HEK293 (cell line): ENCODE measurements at regions not wholly inside any gene's neighbourhood (a gene's known extent, or its start where the extent isn't known, plus 50 kb on each side); places are given as distances from the start of the nearest gene placed in this dataset.

Source experiments
- EGR2 ChIP-seq: fragments of 450-650 bp; formaldehyde crosslinking; IDR thresholded peaks from 2 replicates; pipeline ENCODE4 v1.5.1; 2016; ENCODE audit warnings: low read depth, missing biosample characterization, missing genetic modification characterization
- ELK4 ChIP-seq: IDR thresholded peaks from 2 replicates; pipeline ENCODE4 v1.6.1; 2011; ENCODE audit warnings: mild to moderate bottlenecking, low read depth, low read length, borderline replicate concordance
- GLI4 ChIP-seq: fragments of 450-650 bp; formaldehyde crosslinking; IDR thresholded peaks from 2 replicates; pipeline ENCODE4 v1.5.1; 2016; ENCODE audit warnings: missing biosample characterization, missing genetic modification characterization
- HOXA7 ChIP-seq: sonication (generic); formaldehyde crosslinking; IDR thresholded peaks from 2 replicates; pipeline ENCODE4 v1.8.1; 2022; ENCODE audit warnings: missing genetic modification reagents, borderline replicate concordance
- HOXD13 ChIP-seq: sonication (generic); formaldehyde crosslinking; IDR thresholded peaks from 2 replicates; pipeline ENCODE4 v1.8.0; 2022; ENCODE audit warnings: missing genetic modification reagents, borderline replicate concordance
- IKZF3 ChIP-seq: fragments of 450-650 bp; IDR thresholded peaks from 2 replicates; pipeline ENCODE4 v1.5.0; 2018; ENCODE audit warnings: missing biosample characterization, mild to moderate bottlenecking, missing genetic modification characterization, moderate library complexity
- PBX3 ChIP-seq: sonication (generic); formaldehyde crosslinking; IDR thresholded peaks from 2 replicates; pipeline ENCODE4 v1.8.1; 2022; ENCODE audit warnings: mild to moderate bottlenecking, moderate library complexity, missing genetic modification reagents
- PRDM1 ChIP-seq: fragments of 450-650 bp; formaldehyde crosslinking; IDR thresholded peaks from 2 replicates; pipeline ENCODE4; 2016; ENCODE audit warnings: missing biosample characterization, missing genetic modification characterization
- SCRT1 ChIP-seq: fragments of 450-650 bp; formaldehyde crosslinking; IDR thresholded peaks from 2 replicates; pipeline ENCODE4 v1.5.1; 2016; ENCODE audit warnings: missing biosample characterization, missing genetic modification characterization, borderline replicate concordance
- SCRT2 ChIP-seq: fragments of 450-650 bp; formaldehyde crosslinking; IDR thresholded peaks from 2 replicates; pipeline ENCODE4 v1.5.1; 2016; ENCODE audit warnings: missing biosample characterization, missing genetic modification characterization
- SP7 ChIP-seq: fragments of 450-650 bp; formaldehyde crosslinking; IDR thresholded peaks from 2 replicates; pipeline ENCODE4 v1.5.1; 2016; ENCODE audit warnings: missing biosample characterization, missing genetic modification characterization
- ZBTB44 ChIP-seq: fragments of 450-650 bp; IDR thresholded peaks from 2 replicates; pipeline ENCODE4 v1.5.1; 2018; ENCODE audit warnings: missing biosample characterization, mild to moderate bottlenecking, missing genetic modification characterization
- ZFP3 ChIP-seq: fragments of 450-650 bp; formaldehyde crosslinking; IDR thresholded peaks from 2 replicates; pipeline ENCODE4 v1.5.1; 2016; ENCODE audit warnings: low read depth, missing biosample characterization, missing genetic modification characterization
- ZNF112 ChIP-seq: fragments of 450-650 bp; formaldehyde crosslinking; IDR thresholded peaks from 2 replicates; pipeline ENCODE4 v1.5.0; 2017; ENCODE audit warnings: missing biosample characterization, missing genetic modification characterization
- ZNF132 ChIP-seq: fragments of 450-650 bp; formaldehyde crosslinking; IDR thresholded peaks from 2 replicates; pipeline ENCODE4 v1.5.1; 2017; ENCODE audit warnings: missing biosample characterization, missing genetic modification characterization, borderline replicate concordance
- ZNF133 ChIP-seq: fragments of 450-650 bp; formaldehyde crosslinking; IDR thresholded peaks from 2 replicates; pipeline ENCODE4 v1.5.1; 2016; ENCODE audit warnings: missing biosample characterization, missing genetic modification characterization
- ZNF140 ChIP-seq: fragments of 450-650 bp; formaldehyde crosslinking; IDR thresholded peaks from 2 replicates; pipeline ENCODE4 v1.5.1; 2016; ENCODE audit warnings: missing biosample characterization, missing genetic modification characterization
- ZNF16 ChIP-seq: fragments of 450-650 bp; formaldehyde crosslinking; IDR thresholded peaks from 2 replicates; pipeline ENCODE4 v1.5.1; 2016; ENCODE audit warnings: low read depth, missing biosample characterization, missing genetic modification characterization
- ZNF169 ChIP-seq: fragments of 450-650 bp; formaldehyde crosslinking; IDR thresholded peaks from 2 replicates; pipeline ENCODE4 v1.5.1; 2016; ENCODE audit warnings: missing biosample characterization, missing genetic modification characterization
- ZNF2 ChIP-seq: fragments of 450-650 bp; formaldehyde crosslinking; IDR thresholded peaks from 2 replicates; pipeline ENCODE4 v1.5.1; 2016; ENCODE audit warnings: missing biosample characterization, missing genetic modification characterization
- ZNF248 ChIP-seq: fragments of 450-650 bp; formaldehyde crosslinking; IDR thresholded peaks from 2 replicates; pipeline ENCODE4 v1.5.1; 2017; ENCODE audit warnings: missing biosample characterization, missing genetic modification characterization
- ZNF266 ChIP-seq: fragments of 450-650 bp; formaldehyde crosslinking; IDR thresholded peaks from 2 replicates; pipeline ENCODE4 v1.5.1; 2016; ENCODE audit warnings: missing biosample characterization, missing genetic modification characterization, low read depth
- ZNF335 ChIP-seq: fragments of 450-650 bp; formaldehyde crosslinking; conservative IDR thresholded peaks from 2 replicates; pipeline ENCODE4 v1.5.1; 2016; ENCODE audit warnings: missing biosample characterization, missing genetic modification characterization
- ZNF394 ChIP-seq: fragments of 450-650 bp; formaldehyde crosslinking; IDR thresholded peaks from 2 replicates; pipeline ENCODE4 v1.5.1; 2016; ENCODE audit warnings: missing biosample characterization, missing genetic modification characterization, mild to moderate bottlenecking, moderate library complexity, borderline replicate concordance
- ZNF473 ChIP-seq: fragments of 450-650 bp; formaldehyde crosslinking; IDR thresholded peaks from 2 replicates; pipeline ENCODE4 v1.5.1; 2017; ENCODE audit warnings: missing biosample characterization, missing genetic modification characterization
- ZNF501 ChIP-seq: fragments of 450-650 bp; formaldehyde crosslinking; IDR thresholded peaks from 2 replicates; pipeline ENCODE4 v1.5.1; 2016; ENCODE audit warnings: missing biosample characterization, missing genetic modification characterization
- ZNF513 ChIP-seq: fragments of 450-650 bp; IDR thresholded peaks from 2 replicates; pipeline ENCODE4 v1.5.1; 2018; ENCODE audit warnings: missing biosample characterization, missing genetic modification characterization
- ZNF514 ChIP-seq: fragments of 450-650 bp; formaldehyde crosslinking; IDR thresholded peaks from 2 replicates; pipeline ENCODE4 v1.5.1; 2016; ENCODE audit warnings: missing biosample characterization, missing genetic modification characterization
- ZNF521 ChIP-seq: fragments of 450-650 bp; formaldehyde crosslinking; IDR thresholded peaks from 2 replicates; pipeline ENCODE4 v1.5.1; 2017; ENCODE audit warnings: missing biosample characterization, mild to moderate bottlenecking, missing genetic modification characterization
- ZNF621 ChIP-seq: fragments of 450-650 bp; formaldehyde crosslinking; IDR thresholded peaks from 2 replicates; pipeline ENCODE4 v1.5.1; 2017; ENCODE audit warnings: missing biosample characterization, missing genetic modification characterization
- ZNF624 ChIP-seq: fragments of 450-650 bp; formaldehyde crosslinking; IDR thresholded peaks from 2 replicates; pipeline ENCODE4 v1.5.1; 2017; ENCODE audit warnings: missing biosample characterization, missing genetic modification characterization
- ZNF629 ChIP-seq: fragments of 450-650 bp; formaldehyde crosslinking; IDR thresholded peaks from 2 replicates; pipeline ENCODE4 v1.5.1; 2017; ENCODE audit warnings: missing biosample characterization, missing genetic modification characterization
- ZNF645 ChIP-seq: fragments of 450-650 bp; formaldehyde crosslinking; IDR thresholded peaks from 2 replicates; pipeline ENCODE4; 2016; ENCODE audit warnings: missing biosample characterization, missing genetic modification characterization
- ZNF664 ChIP-seq: fragments of 450-650 bp; formaldehyde crosslinking; IDR thresholded peaks from 2 replicates; pipeline ENCODE4 v1.5.1; 2016; ENCODE audit warnings: missing biosample characterization, missing genetic modification characterization
- ZNF701 ChIP-seq: fragments of 450-650 bp; formaldehyde crosslinking; IDR thresholded peaks from 2 replicates; pipeline ENCODE4 v1.5.1; 2016; ENCODE audit warnings: missing biosample characterization, missing genetic modification characterization
- ZNF768 ChIP-seq: fragments of 450-650 bp; formaldehyde crosslinking; IDR thresholded peaks from 2 replicates; pipeline ENCODE4 v1.5.1; 2018; ENCODE audit warnings: missing biosample characterization, mild to moderate bottlenecking, missing genetic modification characterization
- ZNF785 ChIP-seq: fragments of 450-650 bp; formaldehyde crosslinking; IDR thresholded peaks from 2 replicates; pipeline ENCODE4 v1.5.1; 2016; ENCODE audit warnings: missing biosample characterization, missing genetic modification characterization

GRCh38 chr5:174371600-174372094 is 326.1 kb downstream of the NSG2 start (continued):
- TF ChIP-seq HOXD13 (CRISPR knock-in tag) = peak; percentile 37; the same call in 1 of the 2 replicates
- peak; percentile 98 for TF ChIP-seq SP7 (tag by site-specific recombination)
- TF ChIP-seq ZNF785 = no peak
- no peak for TF ChIP-seq ZNF248 (tag by site-specific recombination)
- TF ChIP-seq ZNF645 (tag by site-specific recombination) = no peak
- no peak for TF ChIP-seq ZNF473
- no peak for TF ChIP-seq ELK4
- peak; percentile 39; the same call in 1 of the 2 replicates for TF ChIP-seq ZNF501 (tag by site-specific recombination)
- no peak for TF ChIP-seq ZNF132
- no peak for TF ChIP-seq ZNF16 (tag by site-specific recombination)
- no peak for TF ChIP-seq ZNF514 (tag by site-specific recombination)
- TF ChIP-seq ZNF266 (tag by site-specific recombination) = no peak
- TF ChIP-seq ZNF112 (tag by site-specific recombination) = no peak
- TF ChIP-seq ZFP3 (tag by site-specific recombination) = no peak
- TF ChIP-seq PBX3 (CRISPR knock-in tag) = no peak
- TF ChIP-seq ZNF629 (tag by site-specific recombination) = peak; percentile 99
- TF ChIP-seq ZNF2 (tag by site-specific recombination) = peak; percentile 72
- no peak for TF ChIP-seq EGR2
- no peak for TF ChIP-seq ZNF521
- no peak for TF ChIP-seq ZNF664 (tag by site-specific recombination)
- peak; percentile 92 for TF ChIP-seq ZBTB44 (tag by site-specific recombination)
- no peak for TF ChIP-seq HOXA7 (CRISPR knock-in tag)
- 0 out of 2 replicates have a peak, but pooled peaks have one; percentile 35 for TF ChIP-seq ZNF768 (tag by site-specific recombination)
- no peak for TF ChIP-seq ZNF624
- TF ChIP-seq SCRT2 (tag by site-specific recombination) = peak; percentile 71
- peak; percentile 62 for TF ChIP-seq IKZF3 (tag by site-specific recombination)
- peak; percentile 5; the same call in 1 of the 2 replicates for TF ChIP-seq ZNF513 (tag by site-specific recombination)
- TF ChIP-seq ZNF335 (tag by site-specific recombination) = peak; percentile 57
- TF ChIP-seq SCRT1 (tag by site-specific recombination) = peak; percentile 42; the same call in 1 of the 2 replicates
- TF ChIP-seq ZNF701 = no peak; the same call in 1 of the 2 replicates
- TF ChIP-seq ZNF394 (tag by site-specific recombination) = peak; percentile 79; the same call in 1 of the 2 replicates
- no peak for TF ChIP-seq GLI4 (tag by site-specific recombination)
- no peak for TF ChIP-seq ZNF169
- TF ChIP-seq PRDM1 (tag by site-specific recombination) = no peak
- no peak for TF ChIP-seq ZNF140
- no peak for TF ChIP-seq ZNF133 (tag by site-specific recombination)
- no peak for TF ChIP-seq ZNF621 (tag by site-specific recombination)
